ENCODE measurements at regions not wholly inside any gene's neighbourhood (a gene's known extent, or its start where the extent isn't known, plus 50 kb on each side); places are given as distances from the start of the nearest gene placed in this dataset.
A peak's percentile ranks its signal among the peaks of the same experiment; 100 is the strongest.

- intact Hi-C loops (cut with DNase I): loop anchor here (5.0 kb wide), 1 partner anchor 120 kb away; no protein-coding TSS in a partner anchor
- DNase-seq: no peak
Measured at GRCh38 chr5:149441986-149442385, 62.9 kb upstream of the IL17B start.

GRCh38 chr5:149441194-149441753 lies 62.2 kb upstream of the IL17B start:
- no peak for DNase-seq
- intact Hi-C loops (cut with DNase I): loop anchor here (5.0 kb wide), 1 partner anchor 121 kb away; no protein-coding TSS in a partner anchor

DNA sequence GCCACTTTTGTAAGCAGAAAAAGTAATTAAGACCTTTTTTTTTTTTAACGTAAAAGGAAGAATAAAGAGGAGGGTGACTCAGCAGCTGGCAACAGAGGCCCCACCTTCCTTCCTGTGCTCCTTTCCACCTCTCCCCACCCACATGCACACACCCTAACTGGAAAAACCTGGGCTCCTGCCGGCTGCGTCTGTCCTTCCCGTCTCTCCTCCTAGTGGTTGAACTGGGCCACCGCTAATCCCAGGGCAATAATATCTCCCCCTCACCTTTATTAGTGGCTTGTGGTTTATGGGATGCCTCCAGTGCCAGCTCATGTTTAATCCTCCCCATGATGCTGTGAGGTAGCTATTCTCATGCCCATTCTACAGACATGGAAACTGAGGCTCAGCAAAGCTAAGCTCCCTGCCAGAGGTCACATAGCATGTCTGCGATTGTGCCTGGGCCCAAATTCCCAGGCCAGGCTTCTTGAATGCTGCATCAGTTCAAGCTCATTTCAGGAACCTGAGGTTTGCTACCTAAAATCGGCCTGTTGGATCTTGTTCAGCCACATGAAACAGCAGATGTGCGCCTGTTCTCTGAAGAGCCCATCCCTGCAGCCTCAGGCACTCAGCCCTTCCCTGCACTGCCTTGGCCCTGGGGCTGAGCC lies 60.9 kb upstream of the IL17B start:
- DNase-seq: peak in 34 of 42 donors; percentile 16 to 83 (median 55)
- intact Hi-C loops (cut with DNase I): loop anchor here (5.0 kb wide), 1 partner anchor 122 kb away; no protein-coding TSS in a partner anchor

DNA sequence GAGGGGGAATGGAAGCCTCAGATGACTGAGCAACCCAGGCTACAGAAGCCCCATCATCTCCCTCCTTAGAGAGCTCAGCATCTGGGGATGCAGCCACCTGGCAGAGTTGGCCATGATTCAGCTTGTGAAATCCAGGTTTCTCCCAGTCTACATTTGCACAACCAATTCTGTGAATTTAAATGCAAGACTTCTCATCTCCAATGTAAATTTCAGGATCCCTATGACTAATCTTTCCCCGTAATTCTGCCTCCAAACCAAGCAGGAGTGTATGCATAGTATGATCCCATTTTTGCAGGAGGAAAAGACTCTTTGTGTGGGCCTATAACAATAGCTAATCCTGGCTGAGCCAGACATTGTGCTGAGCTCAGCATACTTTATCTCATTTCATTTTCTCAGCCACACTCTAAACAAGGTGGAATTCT lies 59.6 kb upstream of the IL17B start:
- intact Hi-C loops (cut with DNase I): no loop called here
- DNase-seq: peak in 25 of 42 donors; percentile 15 to 79 (median 41)

GRCh38 chr5:149438281-149438680 lies 59.2 kb upstream of the IL17B start:
- intact Hi-C loops (cut with DNase I): no loop called here
- DNase-seq: no peak

- intact Hi-C loops (cut with DNase I): no loop called here
Measured at GRCh38 chr5:149437391-149438040, 58.4 kb upstream of the IL17B start.

DNA sequence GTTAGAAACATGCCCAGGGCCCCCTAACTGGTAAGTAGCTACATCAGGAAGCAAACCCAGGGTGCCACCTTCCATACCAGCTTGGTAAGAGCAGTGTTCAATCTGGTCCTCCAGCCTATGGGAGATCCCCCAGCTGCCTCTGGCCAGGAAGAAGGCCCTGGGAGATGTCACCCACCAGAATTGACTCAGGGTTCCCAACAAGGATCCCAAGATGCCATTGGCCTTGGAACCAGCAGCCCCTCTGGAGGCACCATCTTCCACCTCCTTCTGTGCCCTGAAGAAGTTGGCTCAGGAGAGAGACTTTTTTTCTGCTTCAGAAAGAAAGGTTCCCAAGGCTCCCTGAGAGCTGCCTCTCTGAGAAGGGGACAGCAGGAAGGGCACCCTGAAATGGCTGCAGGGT lies 56.6 kb upstream of the IL17B start:
- intact Hi-C loops (cut with DNase I): no loop called here
- no peak for DNase-seq

More at GRCh38 chr5:149437391-149438040, 58.4 kb upstream of the IL17B start:
- DNase-seq: no peak

DNA sequence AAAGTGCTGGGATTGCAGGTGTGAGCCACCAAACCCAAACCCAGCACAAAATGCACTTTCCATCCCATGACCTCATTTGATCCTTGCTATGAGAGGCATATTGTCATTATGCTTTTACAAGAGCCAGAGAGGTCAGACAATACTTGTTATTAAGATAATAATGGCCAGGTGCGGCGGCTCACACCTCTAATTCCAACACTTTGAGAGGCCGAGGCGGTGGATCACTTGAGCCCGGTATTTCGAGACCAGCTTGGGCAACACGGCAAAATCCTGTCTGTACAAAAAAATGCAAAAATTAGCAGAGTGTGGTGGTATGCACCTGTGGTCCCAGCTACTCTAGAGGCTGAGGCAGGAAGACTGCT lies 55.9 kb upstream of the IL17B start:
- intact Hi-C loops (cut with DNase I): no loop called here
- no peak for DNase-seq

DNA sequence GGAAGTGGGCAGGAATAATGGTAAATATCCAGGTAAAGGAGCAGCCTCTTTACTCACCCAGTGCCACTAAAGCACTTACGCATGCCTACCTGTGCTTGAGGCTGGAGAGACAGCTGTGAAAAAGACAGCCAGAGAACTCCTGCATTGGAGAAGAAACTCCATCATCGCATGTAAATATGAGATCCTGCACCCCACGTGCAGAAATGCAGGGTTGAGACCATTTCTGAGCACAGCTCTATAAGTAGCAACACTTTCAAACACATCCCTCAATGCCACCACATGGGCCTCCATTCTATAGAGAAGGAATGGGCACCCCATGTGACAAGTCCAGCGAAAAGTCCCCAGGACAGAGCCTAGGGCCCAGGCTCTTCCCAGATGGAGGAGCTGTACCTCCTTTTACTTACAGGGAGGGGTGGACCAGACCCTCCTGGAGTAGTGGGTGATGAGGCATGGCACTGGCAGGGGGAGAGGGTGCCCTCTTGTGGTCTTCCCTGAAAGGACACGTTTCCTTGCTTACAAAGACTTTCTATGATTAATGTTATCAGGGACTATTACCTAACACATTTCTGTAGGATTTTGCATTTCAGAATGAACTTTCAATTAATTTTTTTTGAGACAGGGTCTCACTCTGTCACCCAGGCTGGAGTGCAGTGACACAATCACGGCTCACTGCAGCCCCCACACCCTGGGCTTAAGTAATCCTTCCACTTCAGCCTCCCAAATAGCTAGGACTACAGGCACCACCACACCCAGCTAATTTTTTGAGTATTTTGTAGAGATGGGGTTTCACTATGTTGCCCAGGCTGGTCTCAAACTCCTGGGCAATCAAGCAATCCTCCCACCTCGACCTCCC lies 55.3 kb upstream of the IL17B start:
- DNase-seq: peak in 41 of 42 donors; percentile 32 to 85 (median 64)
- intact Hi-C loops (cut with DNase I): loop anchor here (5.0 kb wide), 1 partner anchor 52 kb away; no protein-coding TSS in a partner anchor

DNA sequence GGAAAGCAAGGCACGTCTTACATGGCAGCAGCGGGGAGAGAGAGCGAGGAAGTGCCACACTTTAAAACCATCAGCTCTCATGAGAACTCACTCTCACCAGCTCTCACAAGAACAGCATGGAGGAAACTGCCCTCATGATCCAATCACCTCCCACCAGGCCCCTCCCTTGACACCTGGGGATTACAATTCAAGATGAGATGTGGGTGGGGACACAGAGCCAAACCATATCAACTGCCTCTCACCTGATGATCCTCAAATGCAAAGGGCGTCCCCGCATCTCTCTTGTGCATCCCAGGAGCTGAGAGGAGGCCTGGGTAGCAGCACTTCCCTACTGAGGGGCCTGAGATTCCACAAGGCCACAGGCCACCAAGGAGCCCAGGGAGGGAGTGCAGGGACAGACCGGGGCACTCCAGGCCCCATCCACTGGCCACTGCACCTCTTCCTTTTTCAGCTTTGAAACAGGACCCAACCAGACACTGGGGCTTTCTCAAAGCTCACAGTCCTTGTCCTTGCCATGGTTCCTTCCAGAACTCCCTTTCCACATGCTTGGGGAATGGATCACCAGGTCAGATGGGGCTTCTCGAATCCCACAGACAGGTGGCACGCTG lies 54.5 kb upstream of the IL17B start:
- no peak for DNase-seq
- intact Hi-C loops (cut with DNase I): loop anchor here (5.0 kb wide), 1 partner anchor 51 kb away; no protein-coding TSS in a partner anchor

DNA sequence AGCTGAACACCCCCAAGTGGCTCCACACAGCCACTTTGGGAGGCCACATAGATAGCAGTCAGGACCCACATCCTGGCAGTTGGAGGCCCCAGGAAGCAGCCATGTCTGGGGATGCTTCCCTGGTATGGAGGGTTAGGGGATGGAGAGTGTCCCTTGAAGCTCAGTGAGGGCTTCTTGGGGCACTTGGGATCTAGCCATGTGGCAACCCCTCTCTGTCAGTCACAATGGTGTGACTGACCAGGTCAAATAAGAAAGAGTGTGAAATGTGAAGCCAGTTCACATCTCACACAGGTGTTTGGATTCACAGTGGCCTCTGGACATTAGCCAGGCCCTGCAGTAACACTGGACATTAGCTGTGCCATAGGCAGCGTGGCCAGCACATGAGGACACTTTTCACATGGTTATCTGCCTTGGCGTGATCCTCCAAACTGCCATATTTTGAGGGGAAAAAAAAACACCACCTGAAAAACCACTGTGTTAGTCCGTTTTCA lies 53.9 kb upstream of the IL17B start:
- no peak for DNase-seq
- intact Hi-C loops (cut with DNase I): loop anchor here (5.0 kb wide), 1 partner anchor 51 kb away; no protein-coding TSS in a partner anchor

DNA sequence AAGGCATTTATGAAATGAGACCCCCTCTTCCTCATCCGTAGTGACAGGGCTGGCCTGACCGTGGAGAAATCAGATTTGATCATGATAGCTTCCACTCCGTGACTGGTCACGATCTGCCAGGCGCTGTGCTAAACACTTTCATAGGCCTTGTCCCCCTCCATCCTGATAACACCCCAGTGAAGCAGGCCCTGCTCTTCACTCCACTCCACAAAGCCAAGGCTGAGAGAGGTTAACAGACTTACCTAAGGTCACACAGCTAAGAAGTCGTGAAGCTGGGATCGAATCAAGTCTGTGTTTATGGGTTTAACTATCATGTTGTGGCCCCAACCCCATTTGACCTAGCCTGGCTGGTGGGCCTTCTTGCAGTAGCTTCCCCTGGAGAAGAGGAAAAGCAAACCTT lies 53.3 kb upstream of the IL17B start:
- intact Hi-C loops (cut with DNase I): loop anchor here (5.0 kb wide), 1 partner anchor 50 kb away; no protein-coding TSS in a partner anchor
- no peak for DNase-seq

- peak in 15 of 42 donors; percentile 6 to 54 (median 26) for DNase-seq
- intact Hi-C loops (cut with DNase I): loop anchor here (5.0 kb wide), 1 partner anchor 48 kb away; no protein-coding TSS in a partner anchor
Measured at GRCh38 chr5:149429839-149430721, 51.0 kb upstream of the IL17B start.
